Effector memory CD8-positive, alpha-beta T cell (primary cell): ENCODE measurements at regions not wholly inside any gene's neighbourhood (a gene's known extent, or its start where the extent isn't known, plus 50 kb on each side); places are given as distances from the start of the nearest gene placed in this dataset.
"Not testable (repeated sequence)": the region's sequence is repeated elsewhere in the genome, so short reads cannot be mapped to it uniquely, and the experiment has no call there.

Experiments
- ATAC-seq: fragments of 150-1000 bp; cut with Tn5 transposase; replicated peaks from 2 replicates; pipeline ENCODE4 v1.10.0; 2021; ENCODE audit warnings: mild to moderate bottlenecking, moderate library complexity
- DNase-seq, 3 experiments: peaks; one replicate each; pipeline ENCODE4 v3.0.0; 2021
- H3K27ac Mint-ChIP-seq, 2 donors: one replicate each; pipeline ENCODE4 v1.8.0; 2022; ENCODE audit warnings: mild to moderate bottlenecking in 2 of 2, mixed read lengths in 2 of 2, moderate library complexity in 2 of 2
- H3K27me3 Mint-ChIP-seq, 2 donors: one replicate each; pipeline ENCODE4 v1.8.0; 2022; ENCODE audit warnings: mixed read lengths in 2 of 2
- H3K36me3 Mint-ChIP-seq: one replicate; pipeline ENCODE4 v1.8.0; 2022; ENCODE audit warnings: mild to moderate bottlenecking, moderate library complexity, mixed read lengths; ENCODE audit not compliant: insufficient read depth
- H3K4me1 Mint-ChIP-seq, 2 donors: one replicate each; pipeline ENCODE4 v1.8.0; 2022; ENCODE audit warnings: low read depth in 2 of 2, mixed read lengths in 2 of 2
- H3K4me3 Mint-ChIP-seq, 2 donors: one replicate each; pipeline ENCODE4 v1.8.0; 2022; ENCODE audit warnings: mild to moderate bottlenecking in 2 of 2, mixed read lengths in 2 of 2, moderate library complexity in 2 of 2
- H3K9me3 Mint-ChIP-seq, 2 donors: one replicate each; pipeline ENCODE4 v1.8.0; 2022; ENCODE audit warnings: mixed read lengths in 2 of 2

DNA sequence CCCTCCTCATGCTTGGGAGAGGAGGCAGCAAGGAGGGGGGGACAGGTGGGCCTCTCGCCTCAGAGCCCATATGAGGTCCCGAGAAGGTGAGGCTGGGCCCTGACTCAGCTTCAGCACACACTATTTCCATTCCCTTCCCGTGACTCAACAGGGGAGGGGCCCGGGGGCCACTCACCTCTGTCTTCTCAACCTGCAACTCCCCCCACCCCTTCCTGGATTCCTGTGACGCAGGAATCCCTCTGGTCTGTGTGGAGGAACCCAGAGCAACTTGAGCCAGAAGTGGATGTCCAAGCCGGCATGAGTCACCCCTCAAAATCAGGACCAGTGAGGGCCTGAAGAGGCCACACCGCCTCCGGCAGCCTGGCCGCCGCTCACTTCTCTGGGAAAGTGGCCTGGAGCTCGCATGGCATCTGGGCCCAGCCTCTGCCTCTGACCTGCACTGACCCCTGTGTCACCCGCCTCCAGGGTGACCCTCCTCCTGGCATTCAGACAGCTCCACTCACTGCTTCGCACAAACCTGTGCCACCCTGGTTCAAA is 106.8 kb downstream of the TNFRSF13B start:
- ATAC-seq, H3K4me1 Mint-ChIP-seq, DNase-seq, H3K9me3 Mint-ChIP-seq, H3K27ac Mint-ChIP-seq, H3K4me3 Mint-ChIP-seq, H3K36me3 Mint-ChIP-seq: not testable (repeated sequence)
- peaks cover under 1 to 17% of the 10 kb centered on the region in 2 donors for H3K27me3 Mint-ChIP-seq

DNA sequence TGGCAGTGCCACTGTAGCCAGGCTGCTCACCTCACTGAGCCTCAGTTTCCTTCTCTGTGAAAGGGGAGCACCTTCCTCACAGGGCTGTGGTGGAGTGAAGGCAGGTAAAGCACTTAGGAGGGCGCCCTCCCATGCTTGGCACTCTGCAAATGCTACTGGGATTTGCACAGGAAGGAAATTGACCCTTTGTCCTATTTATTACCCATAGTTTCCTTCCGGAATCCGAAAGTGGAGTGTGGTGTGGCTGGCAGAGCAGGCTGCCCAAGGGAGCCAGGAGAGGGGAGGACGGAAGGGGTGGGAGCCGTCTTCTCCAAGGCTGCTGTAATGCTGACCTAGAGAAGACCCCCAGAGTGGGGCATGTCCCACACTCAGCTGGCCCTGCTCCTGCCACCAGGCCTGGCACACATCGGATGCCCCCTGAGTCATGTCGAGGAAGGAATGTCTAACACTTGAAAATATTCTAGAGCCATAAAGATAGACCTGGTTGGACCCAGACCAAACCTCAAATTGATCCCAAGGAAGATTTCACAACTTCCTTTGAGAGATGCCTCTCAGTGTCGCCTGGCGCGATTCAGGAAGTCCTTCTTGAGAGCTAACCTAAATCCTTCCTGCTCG is 107.3 kb downstream of the TNFRSF13B start:
- H3K27ac Mint-ChIP-seq, ATAC-seq, H3K9me3 Mint-ChIP-seq, H3K4me1 Mint-ChIP-seq, DNase-seq, H3K4me3 Mint-ChIP-seq, H3K36me3 Mint-ChIP-seq: not testable (repeated sequence)
- H3K27me3 Mint-ChIP-seq = peaks cover 0 to 13% of the 10 kb centered on the region in 2 donors

DNA sequence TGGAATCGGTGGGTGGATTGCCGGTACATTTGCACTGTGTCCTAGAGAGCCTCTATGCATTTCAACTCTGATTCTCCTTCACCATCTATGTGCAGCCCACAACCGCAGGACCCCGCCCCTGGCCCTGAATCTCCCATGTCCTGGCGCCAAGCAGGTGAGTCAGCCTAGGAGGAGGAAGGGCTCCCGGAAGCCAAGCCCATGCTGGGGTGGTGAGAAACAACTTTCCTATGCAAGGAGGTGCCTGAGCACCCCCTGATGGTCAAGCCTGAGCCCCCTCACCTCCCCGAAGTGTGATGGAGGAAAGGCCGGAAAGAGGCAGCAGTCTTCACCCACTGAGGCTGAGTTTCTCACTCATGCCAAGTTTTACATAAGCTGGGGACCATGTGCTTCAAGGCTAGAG is 110.8 kb downstream of the TNFRSF13B start:
- not testable (repeated sequence) for H3K27ac Mint-ChIP-seq, DNase-seq, ATAC-seq, H3K36me3 Mint-ChIP-seq, H3K4me1 Mint-ChIP-seq, H3K4me3 Mint-ChIP-seq, H3K9me3 Mint-ChIP-seq
- H3K27me3 Mint-ChIP-seq = peaks cover 2 to 29% of the 10 kb centered on the region in 2 donors

DNA sequence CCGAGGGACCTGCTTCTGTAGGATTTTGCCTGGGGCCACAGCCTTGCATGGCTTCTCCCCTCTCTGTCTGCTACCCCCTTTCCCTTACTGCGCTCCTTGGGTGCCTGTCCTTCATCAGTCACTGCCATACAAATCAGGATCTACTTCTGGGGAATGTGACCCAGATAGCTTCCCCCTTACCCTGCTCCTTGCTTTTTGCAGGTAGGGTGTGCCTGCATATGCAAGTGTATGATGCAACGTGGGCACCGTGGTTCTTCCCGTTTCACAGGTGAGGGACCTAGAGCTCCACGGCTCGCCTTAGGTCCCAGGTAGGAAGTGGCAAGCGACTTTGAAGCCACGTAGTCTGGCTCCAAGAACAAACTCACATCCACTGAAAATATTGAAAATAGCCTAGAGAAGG is 111.5 kb downstream of the TNFRSF13B start:
- peaks cover 5 to 36% of the 10 kb centered on the region in 2 donors for H3K27me3 Mint-ChIP-seq
- not testable (repeated sequence) for ATAC-seq, H3K4me3 Mint-ChIP-seq, DNase-seq, H3K27ac Mint-ChIP-seq, H3K9me3 Mint-ChIP-seq, H3K36me3 Mint-ChIP-seq, H3K4me1 Mint-ChIP-seq

DNA sequence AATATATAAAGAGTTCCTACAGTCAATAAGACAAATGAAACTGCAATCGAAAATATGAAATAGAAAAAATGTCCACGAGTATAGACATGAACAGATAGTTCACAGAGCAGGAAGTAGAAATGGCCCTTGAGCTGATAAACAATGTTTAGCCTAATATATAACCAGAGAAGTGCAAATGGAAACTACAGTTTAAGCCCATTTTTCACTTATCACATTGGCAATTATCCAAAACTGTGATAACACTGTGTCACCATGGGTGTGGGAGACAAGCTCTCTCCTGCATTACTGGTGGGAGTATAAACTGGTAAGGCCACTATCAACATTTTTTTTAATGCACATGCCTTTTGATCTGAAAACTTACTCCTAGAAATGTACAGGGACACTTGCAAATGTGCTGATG is 112.4 kb downstream of the TNFRSF13B start:
- ATAC-seq, DNase-seq, H3K9me3 Mint-ChIP-seq, H3K27ac Mint-ChIP-seq, H3K36me3 Mint-ChIP-seq, H3K4me3 Mint-ChIP-seq, H3K4me1 Mint-ChIP-seq: not testable (repeated sequence)
- peaks cover 5 to 45% of the 10 kb centered on the region in 2 donors for H3K27me3 Mint-ChIP-seq

DNA sequence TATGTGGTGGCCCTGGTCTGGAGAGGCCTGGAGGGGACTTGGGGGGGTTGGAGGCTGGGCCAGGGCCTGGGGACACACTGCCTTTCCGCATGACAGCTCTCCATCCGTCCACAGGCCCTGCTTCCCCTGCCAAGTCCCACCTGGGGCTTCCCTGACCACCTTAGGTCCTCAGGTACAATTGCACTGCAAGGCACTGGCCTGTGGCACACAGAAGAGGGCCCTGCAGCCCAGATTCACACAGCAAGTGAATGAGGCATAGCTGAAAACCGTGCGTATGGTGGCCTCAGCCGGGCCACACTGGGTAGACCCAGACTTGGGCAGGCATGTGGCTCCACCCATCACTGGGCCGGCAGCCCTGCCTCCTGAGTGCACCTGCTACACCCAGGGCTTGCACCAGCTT is 114.2 kb downstream of the TNFRSF13B start:
- H3K36me3 Mint-ChIP-seq, H3K4me3 Mint-ChIP-seq, H3K27ac Mint-ChIP-seq, H3K9me3 Mint-ChIP-seq, ATAC-seq, H3K4me1 Mint-ChIP-seq, DNase-seq: not testable (repeated sequence)
- H3K27me3 Mint-ChIP-seq = peaks cover 5 to 62% of the 10 kb centered on the region in 2 donors

DNA sequence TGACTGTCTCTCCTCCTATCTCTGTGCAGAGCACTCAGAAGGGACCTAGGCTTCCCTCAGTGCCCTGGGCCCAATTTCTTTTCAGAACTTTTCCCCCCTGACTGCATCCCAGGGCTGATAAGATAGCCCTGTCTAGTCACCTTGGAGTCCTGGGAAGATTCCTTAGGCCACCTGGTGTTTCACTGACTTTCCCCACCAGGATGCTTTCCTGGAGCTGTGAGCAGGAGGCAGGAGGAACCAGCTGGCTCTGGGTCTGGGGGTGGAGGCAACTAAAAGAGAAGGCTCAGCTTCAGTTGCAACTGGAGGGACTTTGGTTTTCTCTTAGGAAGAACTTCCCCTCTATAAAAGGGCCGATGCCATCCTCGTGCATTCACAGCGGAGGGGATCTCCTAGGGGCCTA is 115.1 kb downstream of the TNFRSF13B start:
- not testable (repeated sequence) for H3K36me3 Mint-ChIP-seq, DNase-seq, ATAC-seq, H3K4me3 Mint-ChIP-seq, H3K4me1 Mint-ChIP-seq, H3K9me3 Mint-ChIP-seq, H3K27ac Mint-ChIP-seq
- H3K27me3 Mint-ChIP-seq = peaks cover 5 to 62% of the 10 kb centered on the region in 2 donors

DNA sequence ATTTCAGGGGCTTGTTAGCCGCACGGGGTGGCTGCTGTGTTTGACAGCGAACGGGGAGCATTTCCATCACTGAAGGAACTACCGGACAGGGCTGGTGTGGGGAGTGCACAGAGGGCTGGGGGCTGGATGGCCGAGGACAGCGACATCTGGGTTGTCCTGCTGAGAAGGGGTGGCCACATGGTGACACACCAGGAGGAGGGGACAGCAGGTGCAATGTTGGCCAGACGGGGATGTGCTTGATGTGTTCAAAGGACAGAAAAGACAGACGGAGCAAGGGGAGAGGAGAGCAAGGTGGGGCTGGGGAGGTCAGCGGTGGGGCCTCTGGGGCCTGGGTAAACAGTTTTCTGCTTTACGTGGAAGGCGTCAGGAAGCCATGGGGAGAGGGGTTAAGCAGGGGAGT is 115.7 kb downstream of the TNFRSF13B start:
- ATAC-seq, H3K36me3 Mint-ChIP-seq, H3K9me3 Mint-ChIP-seq, H3K27ac Mint-ChIP-seq, H3K4me3 Mint-ChIP-seq, DNase-seq, H3K4me1 Mint-ChIP-seq: not testable (repeated sequence)
- peaks cover 5 to 62% of the 10 kb centered on the region in 2 donors for H3K27me3 Mint-ChIP-seq

DNA sequence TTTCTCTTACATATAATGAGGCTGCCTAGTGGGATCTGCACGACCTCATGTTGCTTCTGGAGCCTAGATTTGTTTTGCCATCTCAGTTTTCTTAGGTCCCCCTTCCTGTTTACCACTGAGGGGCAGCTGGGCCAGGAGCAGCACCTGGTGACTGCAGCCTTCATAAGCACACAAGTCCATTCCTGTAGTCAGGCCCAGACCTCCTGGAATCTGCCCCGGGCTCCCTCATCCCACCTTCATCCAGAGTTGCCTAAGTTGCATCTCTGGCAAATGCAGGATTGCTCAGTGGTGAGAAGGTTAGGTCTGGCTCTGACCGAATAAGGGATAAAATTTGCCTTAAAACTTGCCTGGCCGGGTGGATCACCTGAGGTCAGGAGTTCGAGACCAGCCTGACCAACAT is 117.3 kb downstream of the TNFRSF13B start:
- not testable (repeated sequence) for H3K27ac Mint-ChIP-seq, H3K36me3 Mint-ChIP-seq, DNase-seq, ATAC-seq, H3K4me1 Mint-ChIP-seq, H3K9me3 Mint-ChIP-seq, H3K4me3 Mint-ChIP-seq
- peaks cover 5 to 53% of the 10 kb centered on the region in 2 donors for H3K27me3 Mint-ChIP-seq

DNA sequence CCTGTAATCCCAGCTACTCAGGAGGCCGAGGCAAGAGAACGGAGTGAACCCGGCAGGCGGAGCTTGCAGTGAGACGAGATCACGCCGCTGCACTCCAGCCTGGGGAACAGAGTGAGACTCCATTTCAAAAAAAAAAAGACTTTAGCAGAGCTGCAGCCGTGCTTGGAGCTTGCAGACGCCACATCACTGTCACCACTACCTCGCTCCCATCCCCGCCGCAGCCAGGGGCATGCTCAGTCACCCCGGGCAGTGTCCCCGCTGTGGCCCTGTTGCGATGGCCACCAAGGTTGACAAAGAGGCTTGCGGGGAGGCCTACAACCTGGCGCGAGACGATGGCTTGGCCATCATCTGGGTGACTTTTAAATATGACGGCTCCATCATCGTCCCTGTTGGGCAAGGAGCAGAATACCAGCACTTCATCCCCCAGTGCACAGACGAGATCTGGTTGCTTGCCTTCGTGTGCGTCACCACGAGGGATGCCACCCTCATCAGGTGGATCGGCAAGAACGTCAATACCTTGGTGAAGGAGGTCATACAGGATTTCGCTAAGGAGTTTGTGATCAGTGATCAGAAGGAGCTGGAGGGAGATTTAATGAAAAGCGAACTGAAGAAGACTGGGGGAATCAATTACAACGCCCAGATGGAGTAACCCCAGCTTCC is 118.1 kb downstream of the TNFRSF13B start:
- Mint-ChIP-seq H3K27me3 (peaks cover 5 to 49% of the 10 kb centered on the region in 2 donors), H3K27ac (no peak overlapping the region)

DNA sequence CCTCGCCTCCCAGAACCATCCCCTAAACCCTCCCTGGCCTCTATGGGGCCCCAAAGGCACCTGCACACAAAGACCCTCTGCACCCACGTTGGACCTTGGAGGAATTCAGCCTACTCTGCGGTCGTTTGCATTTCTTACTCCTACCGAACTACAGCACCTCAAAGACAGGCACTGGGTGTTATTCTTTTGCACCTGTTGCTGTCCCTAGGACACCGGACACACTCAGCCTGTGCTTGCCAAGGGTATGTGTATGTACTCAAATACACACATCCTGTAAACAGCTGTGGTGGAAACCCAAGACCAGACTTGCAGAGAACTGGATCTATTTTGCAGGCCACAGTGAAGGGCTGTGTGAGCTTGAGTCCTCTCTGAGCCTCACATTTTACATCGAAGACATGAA is 122.1 kb downstream of the TNFRSF13B start:
- DNase-seq, ATAC-seq, H3K4me1 Mint-ChIP-seq, H3K36me3 Mint-ChIP-seq, H3K9me3 Mint-ChIP-seq, H3K27ac Mint-ChIP-seq, H3K4me3 Mint-ChIP-seq: not testable (repeated sequence)
- peaks cover 4 to 30% of the 10 kb centered on the region in 2 donors for H3K27me3 Mint-ChIP-seq

More for the DNA sequence above, 118.1 kb downstream of the TNFRSF13B start:
- ATAC-seq (no peak), DNase-seq (no peak)
- no peaks in the 10 kb centered on the region for H3K36me3 Mint-ChIP-seq
- H3K9me3 Mint-ChIP-seq = no peaks in the 10 kb centered on the region
- no peak overlapping the region for H3K4me3 Mint-ChIP-seq
- no peaks in the 10 kb centered on the region for H3K4me1 Mint-ChIP-seq

DNA sequence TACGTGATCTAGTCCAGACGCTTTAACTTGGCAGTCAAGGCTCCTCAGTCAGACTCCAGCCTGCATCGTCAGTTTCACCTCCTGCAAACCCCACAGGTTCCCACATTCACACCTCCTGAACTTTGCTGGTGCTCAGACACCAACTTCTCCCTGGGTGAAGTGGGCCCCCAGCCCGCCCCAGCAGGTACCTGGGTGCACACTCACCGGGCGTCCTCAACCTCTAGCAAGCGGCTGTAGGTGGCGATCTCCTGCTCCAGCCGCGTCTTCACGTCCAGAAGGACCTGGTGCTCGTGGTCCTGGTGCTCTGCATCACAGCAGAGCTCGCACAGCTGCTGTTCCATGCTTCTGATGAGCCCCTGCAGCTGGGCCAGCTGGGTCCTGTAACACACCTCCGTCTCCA is 122.9 kb downstream of the TNFRSF13B start:
- not testable (repeated sequence) for ATAC-seq, H3K36me3 Mint-ChIP-seq, H3K4me1 Mint-ChIP-seq, H3K4me3 Mint-ChIP-seq, DNase-seq, H3K27ac Mint-ChIP-seq, H3K9me3 Mint-ChIP-seq
- H3K27me3 Mint-ChIP-seq = peaks cover 4 to 21% of the 10 kb centered on the region in 2 donors

DNA sequence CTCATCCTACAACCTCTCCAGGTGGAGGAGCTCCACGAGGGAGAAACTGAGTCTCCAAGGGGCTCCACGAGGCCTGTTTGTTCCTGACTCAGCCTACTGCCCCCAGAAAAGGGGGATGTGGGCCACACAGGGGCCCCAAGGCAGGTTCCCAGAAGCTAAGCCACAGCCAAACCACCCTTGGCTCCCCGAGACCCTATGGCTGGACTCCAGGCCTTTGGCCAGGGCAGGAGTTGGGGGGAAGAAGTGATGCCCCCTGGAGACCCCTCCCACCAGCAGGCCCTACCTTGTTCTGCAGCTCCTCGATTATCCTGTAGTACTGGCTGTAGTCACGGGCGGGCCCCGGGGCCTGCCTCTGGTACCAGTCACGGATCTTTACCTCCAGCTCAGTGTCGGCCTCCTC is 126.8 kb downstream of the TNFRSF13B start:
- H3K36me3 Mint-ChIP-seq, H3K4me1 Mint-ChIP-seq, H3K9me3 Mint-ChIP-seq, DNase-seq, H3K27ac Mint-ChIP-seq, ATAC-seq, H3K27me3 Mint-ChIP-seq, H3K4me3 Mint-ChIP-seq: not testable (repeated sequence)

DNA sequence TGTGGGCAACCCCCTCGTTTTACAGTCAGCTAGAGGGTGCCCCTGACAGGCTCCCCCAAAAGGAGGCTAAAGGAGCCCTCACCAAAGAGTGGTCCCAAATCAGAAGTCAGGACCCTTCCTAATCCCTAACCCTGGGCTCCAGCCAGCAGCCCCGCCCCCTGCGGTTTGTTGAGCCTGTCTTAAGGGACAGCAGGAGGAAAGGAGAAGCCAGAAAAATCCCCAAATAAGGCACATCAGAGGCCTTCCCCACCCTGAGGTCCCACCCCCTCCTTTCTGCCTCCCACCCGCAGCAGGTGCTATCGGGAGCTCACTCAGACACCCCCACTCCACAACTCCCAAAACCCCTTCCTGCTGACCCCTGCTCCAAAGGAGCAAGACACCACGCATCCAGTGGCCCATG is 127.2 kb downstream of the TNFRSF13B start:
- H3K4me1 Mint-ChIP-seq, H3K27me3 Mint-ChIP-seq, H3K9me3 Mint-ChIP-seq, ATAC-seq, H3K36me3 Mint-ChIP-seq, H3K27ac Mint-ChIP-seq, DNase-seq: not testable (repeated sequence)
- H3K4me3 Mint-ChIP-seq = peak overlapping the region in 1 of 2 donors; percentile 10
